ENCODE measurements at regions not wholly inside any gene's neighbourhood (a gene's known extent, or its start where the extent isn't known, plus 50 kb on each side); places are given as distances from the start of the nearest gene placed in this dataset.

DNA sequence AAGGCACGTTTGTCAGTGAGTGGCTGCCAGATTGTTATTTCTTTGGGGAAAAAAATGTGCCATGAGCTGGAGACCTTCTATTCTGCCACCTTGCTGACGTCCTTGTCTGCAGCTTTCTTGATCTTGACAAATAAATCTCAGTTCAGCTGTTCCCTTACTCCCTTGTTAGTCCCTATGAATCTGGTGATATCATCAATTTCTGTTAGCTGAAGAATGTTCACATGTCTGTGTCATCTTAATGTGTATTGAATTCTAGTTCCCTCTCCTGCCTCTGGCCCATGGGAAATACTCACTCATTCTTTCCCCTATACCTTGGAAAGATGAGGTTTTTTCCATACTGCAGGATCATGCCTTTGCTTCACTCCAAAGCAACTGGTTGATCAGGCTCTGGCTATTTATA lies 649.9 kb upstream of the API5 start:
- H3K9ac ChIP-seq (replicated peaks; ENCODE audit: extremely low read depth, insufficient read depth, low read length), result no peak overlapping the region
- H3K36me3 ChIP-seq (ENCODE audit: control insufficient read depth in 2 of 2, extremely low read depth in 1 of 2, insufficient read depth in 2 of 2, low read length in 2 of 2), result no peaks in the 10 kb centered on the region
- no peak overlapping the region for H2AFZ ChIP-seq (ENCODE audit: low read depth, low read length)
- no peaks in the 10 kb centered on the region for H3K27me3 ChIP-seq (ENCODE audit: control insufficient read depth in 2 of 2, insufficient read depth in 2 of 2, low read length in 2 of 2)
- CTCF ChIA-PET, result no interaction called here
- no peaks in the 10 kb centered on the region for H3K9me1 ChIP-seq (replicated peaks; ENCODE audit: control insufficient read depth, extremely low read depth, insufficient read depth, low read length)
- no peaks in the 10 kb centered on the region for H3K9me3 ChIP-seq (replicated peaks; ENCODE audit: control insufficient read depth, insufficient read depth, low read length)
- H3K4me1 ChIP-seq (ENCODE audit: control insufficient read depth, extremely low read depth, insufficient read depth, low read length), result no peaks in the 10 kb centered on the region
- intact Hi-C loops (cut with micrococcal nuclease) (no loop called here), dilution Hi-C loops (cut with MboI; ENCODE audit: extremely low pct_ligation_motif_present, low sequenced_read_pairs) (no loop called here)
- POLR2A ChIA-PET, result no interaction called here
- FAIRE-seq, result no peak
- H3K4me2 ChIP-seq (ENCODE audit: insufficient read depth, low read length), result no peak overlapping the region
- H4K20me1 ChIP-seq (replicated peaks; ENCODE audit: control insufficient read depth, extremely low read depth, insufficient read depth, low read length), result no peaks in the 10 kb centered on the region
- no peak overlapping the region for H3K27ac ChIP-seq (ENCODE audit: insufficient read depth, low read depth, low read length)
- TF ChIP-seq POLR2A (IDR thresholded peaks at IDR 0.05; ENCODE audit: low read depth, low read length) (no peak), POLR2AphosphoS5 (IDR thresholded peaks at IDR 0.05; ENCODE audit: insufficient read depth, low read depth, low read length) (no peak), MYC (IDR thresholded peaks at IDR 0.05; ENCODE audit: low read depth, low read length) (no peak), JUN (IDR thresholded peaks at IDR 0.05; ENCODE audit: borderline replicate concordance, insufficient read depth, insufficient read length, low read depth) (no peak), GATA2 (IDR thresholded peaks at IDR 0.05; ENCODE audit: insufficient read depth, insufficient read length, low read depth, low read length) (no peak), EZH2 (IDR thresholded peaks at IDR 0.05; ENCODE audit: borderline replicate concordance, low read depth, low read length, severe bottlenecking) (no peak), FOS (IDR thresholded peaks at IDR 0.05; ENCODE audit: borderline replicate concordance, insufficient read depth, low read length) (no peak)
- TF ChIP-seq, protein P1, sequence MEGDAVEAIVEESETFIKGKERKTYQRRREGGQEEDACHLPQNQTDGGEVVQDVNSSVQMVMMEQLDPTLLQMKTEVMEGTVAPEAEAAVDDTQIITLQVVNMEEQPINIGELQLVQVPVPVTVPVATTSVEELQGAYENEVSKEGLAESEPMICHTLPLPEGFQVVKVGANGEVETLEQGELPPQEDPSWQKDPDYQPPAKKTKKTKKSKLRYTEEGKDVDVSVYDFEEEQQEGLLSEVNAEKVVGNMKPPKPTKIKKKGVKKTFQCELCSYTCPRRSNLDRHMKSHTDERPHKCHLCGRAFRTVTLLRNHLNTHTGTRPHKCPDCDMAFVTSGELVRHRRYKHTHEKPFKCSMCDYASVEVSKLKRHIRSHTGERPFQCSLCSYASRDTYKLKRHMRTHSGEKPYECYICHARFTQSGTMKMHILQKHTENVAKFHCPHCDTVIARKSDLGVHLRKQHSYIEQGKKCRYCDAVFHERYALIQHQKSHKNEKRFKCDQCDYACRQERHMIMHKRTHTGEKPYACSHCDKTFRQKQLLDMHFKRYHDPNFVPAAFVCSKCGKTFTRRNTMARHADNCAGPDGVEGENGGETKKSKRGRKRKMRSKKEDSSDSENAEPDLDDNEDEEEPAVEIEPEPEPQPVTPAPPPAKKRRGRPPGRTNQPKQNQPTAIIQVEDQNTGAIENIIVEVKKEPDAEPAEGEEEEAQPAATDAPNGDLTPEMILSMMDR (IDR thresholded peaks at IDR 0.05; ENCODE audit: extremely low read depth in 1 of 2, insufficient read depth in 1 of 2, low read depth in 1 of 2, low read length in 2 of 2), result no peak
- TF ChIP-seq, protein P2, sequence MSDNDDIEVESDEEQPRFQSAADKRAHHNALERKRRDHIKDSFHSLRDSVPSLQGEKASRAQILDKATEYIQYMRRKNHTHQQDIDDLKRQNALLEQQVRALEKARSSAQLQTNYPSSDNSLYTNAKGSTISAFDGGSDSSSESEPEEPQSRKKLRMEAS (IDR thresholded peaks at IDR 0.05; ENCODE audit: insufficient read depth, insufficient read length), result no peak
- no TSS peak for BruUV-seq (replicated peaks)
- H3K79me2 ChIP-seq (ENCODE audit: control insufficient read depth, insufficient read depth, low read length), result no peaks in the 10 kb centered on the region
- no peak for DNase-seq (ENCODE audit: low read depth, low spot score)
- H3K4me3 ChIP-seq (replicated peaks in 1 of 3; ENCODE audit: insufficient read depth in 1 of 3, low read depth in 1 of 3, low read length in 3 of 3), result no peak overlapping the region

Data from endothelial cell of umbilical vein (primary cell).